ENCODE measurements at regions not wholly inside any gene's neighbourhood (a gene's known extent, or its start where the extent isn't known, plus 50 kb on each side); places are given as distances from the start of the nearest gene placed in this dataset.

- TF ChIP-seq, protein P1, sequence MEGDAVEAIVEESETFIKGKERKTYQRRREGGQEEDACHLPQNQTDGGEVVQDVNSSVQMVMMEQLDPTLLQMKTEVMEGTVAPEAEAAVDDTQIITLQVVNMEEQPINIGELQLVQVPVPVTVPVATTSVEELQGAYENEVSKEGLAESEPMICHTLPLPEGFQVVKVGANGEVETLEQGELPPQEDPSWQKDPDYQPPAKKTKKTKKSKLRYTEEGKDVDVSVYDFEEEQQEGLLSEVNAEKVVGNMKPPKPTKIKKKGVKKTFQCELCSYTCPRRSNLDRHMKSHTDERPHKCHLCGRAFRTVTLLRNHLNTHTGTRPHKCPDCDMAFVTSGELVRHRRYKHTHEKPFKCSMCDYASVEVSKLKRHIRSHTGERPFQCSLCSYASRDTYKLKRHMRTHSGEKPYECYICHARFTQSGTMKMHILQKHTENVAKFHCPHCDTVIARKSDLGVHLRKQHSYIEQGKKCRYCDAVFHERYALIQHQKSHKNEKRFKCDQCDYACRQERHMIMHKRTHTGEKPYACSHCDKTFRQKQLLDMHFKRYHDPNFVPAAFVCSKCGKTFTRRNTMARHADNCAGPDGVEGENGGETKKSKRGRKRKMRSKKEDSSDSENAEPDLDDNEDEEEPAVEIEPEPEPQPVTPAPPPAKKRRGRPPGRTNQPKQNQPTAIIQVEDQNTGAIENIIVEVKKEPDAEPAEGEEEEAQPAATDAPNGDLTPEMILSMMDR (IDR thresholded peaks at IDR 0.05; ENCODE audit: extremely low read depth, insufficient read depth, missing control alignments), result no peak
- no peak for DNase-seq (ENCODE audit: low spot score)
- in situ Hi-C loops (cut with MboI; ENCODE audit: low pct_unique_long_range_greater_than_20kb, low sequenced_read_pairs, unreplicated experiment), result no loop called here
These were observed 609.1 kb upstream of the SLC39A10 start for GRCh38 chr2:195047955-195048354.

DNA sequence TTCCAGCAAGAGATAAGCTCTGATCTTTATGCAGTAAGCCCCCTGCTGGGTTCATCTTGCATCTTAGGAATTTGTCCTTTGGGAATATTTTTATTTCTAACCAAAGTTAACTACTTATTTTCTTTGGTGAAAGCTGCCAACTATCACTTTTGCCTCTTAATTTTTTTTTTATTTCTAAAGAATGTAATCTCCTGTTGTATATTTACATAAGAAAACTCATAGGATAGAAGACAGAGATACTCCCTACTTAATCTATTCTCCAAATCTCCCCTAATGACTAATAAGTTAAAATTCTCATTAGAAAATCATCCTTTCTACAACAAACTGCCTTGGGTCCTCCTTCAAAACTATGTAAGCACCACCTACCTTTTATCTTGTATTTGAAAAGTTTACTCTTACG, 612.2 kb upstream of the SLC39A10 start:
- DNase-seq (ENCODE audit: low spot score), result no peak
- in situ Hi-C loops (cut with MboI; ENCODE audit: low pct_unique_long_range_greater_than_20kb, low sequenced_read_pairs, unreplicated experiment), result no loop called here
- TF ChIP-seq, protein P1 (IDR thresholded peaks at IDR 0.05; ENCODE audit: extremely low read depth, insufficient read depth, missing control alignments), result no peak

DNA sequence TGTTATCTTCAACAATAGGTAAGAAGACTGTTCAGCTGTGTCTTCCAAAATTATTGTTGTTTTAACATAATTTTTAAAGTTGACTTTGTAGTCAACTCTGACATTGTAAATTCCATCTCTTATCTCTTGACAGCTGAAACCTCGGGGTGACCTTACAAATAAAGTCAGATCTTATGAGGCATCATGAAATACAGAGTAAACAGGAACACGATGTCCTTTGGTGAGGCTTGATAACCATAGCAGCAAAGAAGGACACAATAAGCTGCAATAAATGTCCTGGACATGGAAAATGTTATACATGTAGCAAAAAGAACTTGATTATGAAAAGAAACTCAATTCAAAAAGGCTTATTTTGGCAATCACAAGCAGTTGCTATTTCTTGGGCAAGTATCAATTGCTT, 618.9 kb upstream of the SLC39A10 start:
- DNase-seq (ENCODE audit: low spot score), result no peak
- in situ Hi-C loops (cut with MboI; ENCODE audit: low pct_unique_long_range_greater_than_20kb, low sequenced_read_pairs, unreplicated experiment), result no loop called here
- TF ChIP-seq, protein P1 (IDR thresholded peaks at IDR 0.05; ENCODE audit: extremely low read depth, insufficient read depth, missing control alignments), result no peak

DNA sequence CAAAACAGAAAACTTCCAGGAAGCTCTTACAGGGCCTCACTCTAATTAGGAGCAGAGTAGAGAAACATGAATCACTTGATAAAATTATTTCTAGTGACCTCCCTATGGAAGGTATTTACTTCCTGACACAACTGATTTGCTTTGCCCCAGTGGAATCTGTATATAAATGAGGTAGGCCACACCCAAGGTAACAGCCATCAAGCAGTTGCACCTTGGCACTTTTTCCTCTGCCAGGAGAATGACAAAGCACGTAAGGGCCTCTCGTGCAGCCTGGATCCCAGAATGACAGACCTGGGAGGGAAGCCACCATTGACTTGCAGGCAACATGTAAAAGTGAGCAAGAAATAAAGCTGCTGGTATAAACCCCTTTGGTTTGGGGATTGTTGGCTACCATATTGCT, 620.0 kb upstream of the SLC39A10 start:
- TF ChIP-seq, protein P1 (IDR thresholded peaks at IDR 0.05; ENCODE audit: extremely low read depth, insufficient read depth, missing control alignments), result no peak
- in situ Hi-C loops (cut with MboI; ENCODE audit: low pct_unique_long_range_greater_than_20kb, low sequenced_read_pairs, unreplicated experiment), result no loop called here
- DNase-seq (ENCODE audit: low spot score), result no peak

DNA sequence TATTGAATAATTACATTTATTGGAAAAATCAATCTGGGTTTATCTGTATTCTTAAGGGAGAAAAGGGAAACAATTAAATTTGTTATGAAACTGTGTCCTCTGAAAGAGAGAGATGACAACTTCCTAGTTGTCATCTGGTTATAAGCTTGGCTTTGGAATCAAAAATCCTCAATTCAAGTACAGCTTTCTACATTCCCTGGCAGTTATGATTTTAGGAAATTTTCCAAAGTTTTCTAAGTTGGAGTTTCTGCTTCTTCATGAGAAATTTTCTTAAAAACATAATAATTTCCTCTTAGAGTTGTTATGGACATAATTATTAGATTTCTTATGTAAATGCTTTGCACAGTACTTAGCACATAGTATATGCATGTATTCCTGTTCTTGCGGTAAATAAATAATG, 625.6 kb upstream of the SLC39A10 start:
- no peak for DNase-seq (ENCODE audit: low spot score)
- TF ChIP-seq, protein P1 (IDR thresholded peaks at IDR 0.05; ENCODE audit: extremely low read depth, insufficient read depth, missing control alignments), result no peak
- in situ Hi-C loops (cut with MboI; ENCODE audit: low pct_unique_long_range_greater_than_20kb, low sequenced_read_pairs, unreplicated experiment), result no loop called here

GRCh38 chr2:195029804-195030654, 627.0 kb upstream of the SLC39A10 start:
- TF ChIP-seq, protein P1 (IDR thresholded peaks at IDR 0.05; ENCODE audit: extremely low read depth, insufficient read depth, missing control alignments), result no peak
- in situ Hi-C loops (cut with MboI; ENCODE audit: low pct_unique_long_range_greater_than_20kb, low sequenced_read_pairs, unreplicated experiment), result no loop called here
- no peak for DNase-seq (ENCODE audit: low spot score)
